HCT116 (cell line): ENCODE measurements at regions not wholly inside any gene's neighbourhood (a gene's known extent, or its start where the extent isn't known, plus 50 kb on each side); places are given as distances from the start of the nearest gene placed in this dataset.
"Not testable (repeated sequence)": the region's sequence is repeated elsewhere in the genome, so short reads cannot be mapped to it uniquely, and the experiment has no call there.

Source experiments
- ATAC-seq: fragments of 200-7000 bp; cut with Tn5 transposase; 2 replicates; pipeline ENCODE4 v1.9.1; 2020; ENCODE audit warnings: mild to moderate bottlenecking, moderate library complexity
- BruUV-seq: library from RNA; stranded (reverse); fragments of 400-500 nt; replicated peaks from 2 replicates; lab custom pipeline; 2021; lab: Mats Ljungman, UMichigan
- CTCF ChIA-PET: fragments of 300-600 bp; sonication (Branson Sonifier 250); formaldehyde crosslinking; loops from one replicate; lab custom pipeline; 2021; ENCODE audit warnings: antibody characterized with exemption; lab: Charles Lee
- POLR2A ChIA-PET: fragments of 300-600, 350-600 bp; sonication (Branson Sonifier 250); formaldehyde crosslinking; loops from one replicate; lab custom pipeline; 2021; ENCODE audit warnings: antibody characterized with exemption; lab: Charles Lee
- RAD21 ChIA-PET, 2 experiments: fragments of 300-600 bp; sonication (Branson Sonifier 250); formaldehyde crosslinking; loops; one replicate each; lab custom pipeline; 2023; ENCODE audit warnings: low total read pairs in 2 of 2; ENCODE audit not compliant: uncharacterized antibody in 2 of 2, unreplicated experiment in 2 of 2, low non-redundant PET in 1 of 2; lab: Charles Lee
- DNase-seq: peaks from one replicate; pipeline ENCODE4 v3.0.0-alpha.2; 2010; ENCODE audit warnings: low read depth, low spot score
- H2AFZ ChIP-seq: fragments of 200-600 bp; shearing (Covaris generic), sonication (generic); 2 replicates; pipeline ENCODE4 v1.6.1; 2017; ENCODE audit warnings: low read depth, mixed run types, mixed read lengths, antibody characterized with exemption, low read length; ENCODE audit not compliant: poor library complexity, severe bottlenecking
- H3K27ac ChIP-seq: 2 replicates; pipeline ENCODE4 v1.5.1; 2012; ENCODE audit warnings: low read depth, low read length
- H3K27me3 ChIP-seq: fragments of 200-600 bp; sonication (generic); 2 replicates; pipeline ENCODE4 v1.6.1; 2016; ENCODE audit warnings: mixed run types, low read length, mixed read lengths; ENCODE audit not compliant: insufficient read depth
- H3K36me3 ChIP-seq, 2 experiments: fragments of 200-500 bp in 1 of 2; fragments of 200-600 bp in 1 of 2; sonication (Bioruptor generic) in 1 of 2; sonication (generic) in 1 of 2; 2 replicates each; pipeline versions ENCODE4 v1.5.1 to v1.6.1; 2014 to 2016; ENCODE audit warnings: low read length in 2 of 2, inconsistent platforms in 1 of 2, mixed read lengths in 1 of 2, mixed run types in 1 of 2; ENCODE audit not compliant: insufficient read depth in 2 of 2, control insufficient read depth in 1 of 2
- H3K4me1 ChIP-seq, 2 experiments: fragments of 200-600 bp in 1 of 2; sonication (generic) in 1 of 2; 2 replicates each; pipeline versions ENCODE4 v1.5.1 to v1.6.1; 2012 to 2017; ENCODE audit warnings: low read length in 2 of 2, inconsistent platforms in 1 of 2, mild to moderate bottlenecking in 1 of 2, mixed read lengths in 1 of 2, mixed run types in 1 of 2, moderate library complexity in 1 of 2; ENCODE audit not compliant: insufficient read depth in 2 of 2, control insufficient read depth in 1 of 2
- H3K4me2 ChIP-seq: fragments of 200-600 bp; sonication (generic); 2 replicates; pipeline ENCODE4 v1.6.1; 2017; ENCODE audit warnings: mixed run types, low read length, mixed read lengths
- H3K4me3 ChIP-seq, 2 experiments: fragments of 200-600 bp in 1 of 2; sonication (generic) in 1 of 2; replicated peaks in 1 of 2; 2 replicates each; pipeline ENCODE4 v1.5.1; 2011 to 2016; ENCODE audit warnings: low read length in 2 of 2, control low read depth in 1 of 2, low read depth in 1 of 2, mild to moderate bottlenecking in 1 of 2, mixed read lengths in 1 of 2, mixed run types in 1 of 2
- H3K79me2 ChIP-seq: fragments of 200-600 bp; sonication (generic); 2 replicates; pipeline ENCODE4 v1.6.1; 2017; ENCODE audit warnings: mild to moderate bottlenecking, mixed run types, low read length, moderate library complexity, mixed read lengths; ENCODE audit not compliant: insufficient read depth
- H3K9ac ChIP-seq: fragments of 200-600 bp; sonication (generic); 2 replicates; pipeline ENCODE4 v1.6.1; 2016; ENCODE audit warnings: low read length, mixed read lengths
- H3K9me2 ChIP-seq: fragments of 200-600 bp; sonication (generic), shearing (Covaris generic); 2 replicates; pipeline ENCODE4 v1.6.1; 2017; ENCODE audit warnings: mixed run types, mild to moderate bottlenecking, moderate library complexity; ENCODE audit not compliant: insufficient read depth
- H3K9me3 ChIP-seq, 2 experiments: fragments of 200-500 bp in 1 of 2; fragments of 200-600 bp in 1 of 2; sonication (Bioruptor generic) in 1 of 2; sonication (generic) in 1 of 2; 2 replicates each; pipeline ENCODE4 v1.6.1; 2014 to 2017; ENCODE audit warnings: low read length in 2 of 2, mixed read lengths in 2 of 2, inconsistent platforms in 1 of 2, low read depth in 1 of 2, mild to moderate bottlenecking in 1 of 2, mixed run types in 1 of 2, moderate library complexity in 1 of 2; ENCODE audit not compliant: control insufficient read depth in 1 of 2, insufficient read depth in 1 of 2
- H4K20me1 ChIP-seq: fragments of 200-600 bp; sonication (generic), shearing (Covaris generic); 2 replicates; pipeline ENCODE4 v1.6.1; 2017; ENCODE audit warnings: mixed run types, mild to moderate bottlenecking, moderate library complexity; ENCODE audit not compliant: insufficient read depth
- intact Hi-C: fragments of 100-400 bp; cut with micrococcal nuclease; formaldehyde crosslinking; loops from 2 replicates; pipeline ENCODE4 v1.10.0; 2022

DNA sequence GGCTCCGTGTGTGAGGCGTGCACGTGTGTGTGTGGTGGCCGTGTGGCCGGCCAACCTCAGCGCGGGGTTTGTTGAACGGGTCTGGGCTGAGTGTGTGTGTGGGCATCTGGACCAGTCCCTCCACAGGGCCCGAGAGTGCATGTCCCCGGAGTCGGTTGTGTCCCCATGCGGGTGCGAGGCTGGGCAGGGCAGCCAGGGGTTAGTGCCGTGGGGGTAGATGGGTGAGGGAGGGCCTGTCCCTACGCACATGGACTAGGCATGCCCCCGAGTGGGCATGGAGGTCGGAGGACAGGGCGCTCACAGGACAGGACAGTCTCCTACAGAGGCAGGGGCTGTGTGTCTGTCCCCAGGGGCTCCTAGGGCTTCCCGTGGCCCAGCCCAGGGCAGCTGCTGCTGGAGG, 116.1 kb downstream of the TMEM121 start:
- H3K4me2 ChIP-seq, H3K36me3 ChIP-seq, CTCF ChIA-PET, DNase-seq, H3K4me3 ChIP-seq, H3K79me2 ChIP-seq, H3K4me1 ChIP-seq, intact Hi-C loops, H3K27me3 ChIP-seq, RAD21 ChIA-PET, BruUV-seq, H4K20me1 ChIP-seq, H3K27ac ChIP-seq, H3K9me2 ChIP-seq, H2AFZ ChIP-seq, H3K9ac ChIP-seq, POLR2A ChIA-PET, ATAC-seq, H3K9me3 ChIP-seq: not testable (repeated sequence)

GRCh38 chr14:105643406-105644052, 117.1 kb downstream of the TMEM121 start:
- H3K27me3 ChIP-seq, H3K9me3 ChIP-seq, H3K36me3 ChIP-seq, BruUV-seq, H4K20me1 ChIP-seq, DNase-seq, POLR2A ChIA-PET, H3K4me2 ChIP-seq, H3K27ac ChIP-seq, H3K79me2 ChIP-seq, H3K4me3 ChIP-seq, RAD21 ChIA-PET, ATAC-seq, CTCF ChIA-PET, H3K9me2 ChIP-seq, H2AFZ ChIP-seq, H3K9ac ChIP-seq, H3K4me1 ChIP-seq, intact Hi-C loops: not testable (repeated sequence)

DNA sequence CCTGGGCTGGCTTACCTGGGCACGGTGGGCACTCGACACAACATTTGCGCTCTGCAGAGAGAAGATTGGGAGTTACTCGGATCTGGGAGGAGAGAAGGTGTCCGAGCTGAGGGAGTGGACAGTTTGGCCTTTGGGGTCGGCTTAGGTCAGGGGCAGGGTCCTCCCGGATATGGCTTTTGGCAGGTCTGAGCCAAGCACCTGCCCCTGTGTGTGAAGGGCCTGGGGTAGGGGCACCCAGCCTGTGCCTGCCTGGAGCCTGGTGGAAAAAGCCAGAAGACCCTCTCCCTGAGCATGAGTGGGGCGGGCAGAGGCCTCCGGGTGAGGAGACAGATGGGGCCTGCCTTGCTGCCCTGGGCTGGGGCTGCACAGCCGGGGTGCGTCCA, 117.7 kb downstream of the TMEM121 start:
- H3K9me2 ChIP-seq, H3K9me3 ChIP-seq, RAD21 ChIA-PET, H3K79me2 ChIP-seq, H3K36me3 ChIP-seq, ATAC-seq, CTCF ChIA-PET, H3K4me1 ChIP-seq, H3K9ac ChIP-seq, H3K27ac ChIP-seq, intact Hi-C loops, H3K4me3 ChIP-seq, H3K4me2 ChIP-seq, H4K20me1 ChIP-seq, POLR2A ChIA-PET, BruUV-seq, H2AFZ ChIP-seq, DNase-seq, H3K27me3 ChIP-seq: not testable (repeated sequence)

- RAD21 ChIA-PET, H3K9me3 ChIP-seq, H3K79me2 ChIP-seq, H3K36me3 ChIP-seq, BruUV-seq, H3K27me3 ChIP-seq, H4K20me1 ChIP-seq, intact Hi-C loops, H3K4me3 ChIP-seq, H3K27ac ChIP-seq, DNase-seq, ATAC-seq, H3K9me2 ChIP-seq, H3K4me2 ChIP-seq, H2AFZ ChIP-seq, POLR2A ChIA-PET, H3K9ac ChIP-seq, H3K4me1 ChIP-seq, CTCF ChIA-PET: not testable (repeated sequence)
Measured at GRCh38 chr14:105644457-105644856, 118.1 kb downstream of the TMEM121 start.
